Right hindlimb (tissue), 1 donor: ENCODE measurements at regions not wholly inside any gene's neighbourhood (a gene's known extent, or its start where the extent isn't known, plus 50 kb on each side); places are given as distances from the start of the nearest gene placed in this dataset.
"Not testable (repeated sequence)": the region's sequence is repeated elsewhere in the genome, so short reads cannot be mapped to it uniquely, and the experiment has no call there.

Source experiments
- DNase-seq: peaks from one replicate; pipeline ENCODE4 v3.0.0-alpha.2; 2018

- DNase-seq, result not testable (repeated sequence)
Measured at GRCh38 chr21:5105939-5106708, 5415.3 kb upstream of the TPTE start.

GRCh38 chr21:5106767-5107464 lies 5414.5 kb upstream of the TPTE start:
- DNase-seq, result not testable (repeated sequence)

- DNase-seq, result not testable (repeated sequence)
Measured at GRCh38 chr21:5107637-5108036, 5413.7 kb upstream of the TPTE start.

- DNase-seq, result not testable (repeated sequence)
Measured at GRCh38 chr21:5108048-5108775, 5413.2 kb upstream of the TPTE start.

GRCh38 chr21:5111197-5111596 lies 5410.2 kb upstream of the TPTE start:
- not testable (repeated sequence) for DNase-seq

GRCh38 chr21:5113092-5113491 lies 5408.3 kb upstream of the TPTE start:
- DNase-seq, result not testable (repeated sequence)

GRCh38 chr21:5114468-5114867 lies 5406.9 kb upstream of the TPTE start:
- not testable (repeated sequence) for DNase-seq

GRCh38 chr21:5114893-5115645 lies 5406.3 kb upstream of the TPTE start:
- DNase-seq, result not testable (repeated sequence)

GRCh38 chr21:5115646-5116343 lies 5405.6 kb upstream of the TPTE start:
- DNase-seq, result not testable (repeated sequence)

- DNase-seq, result not testable (repeated sequence)
Measured at GRCh38 chr21:5116344-5117123, 5404.8 kb upstream of the TPTE start.

- not testable (repeated sequence) for DNase-seq
Measured at GRCh38 chr21:5117135-5117534, 5404.2 kb upstream of the TPTE start.

GRCh38 chr21:5117666-5118295 lies 5403.6 kb upstream of the TPTE start:
- DNase-seq, result not testable (repeated sequence)

- DNase-seq, result not testable (repeated sequence)
Measured at GRCh38 chr21:5118296-5118679, 5403.1 kb upstream of the TPTE start.

- DNase-seq, result peak; percentile 12
Measured at GRCh38 chr21:5119179-5119578, 5402.2 kb upstream of the TPTE start.

- peak; percentile 19 for DNase-seq
Measured at GRCh38 chr21:5121399-5121798, 5400.0 kb upstream of the TPTE start.

- not testable (repeated sequence) for DNase-seq
Measured at GRCh38 chr21:5121849-5122248, 5399.5 kb upstream of the TPTE start.

GRCh38 chr21:5123655-5124054 lies 5397.7 kb upstream of the TPTE start:
- DNase-seq, result not testable (repeated sequence)

- DNase-seq, result peak; percentile 96
Measured at GRCh38 chr21:5128261-5128660, 5393.1 kb upstream of the TPTE start.

- DNase-seq, result not testable (repeated sequence)
Measured at GRCh38 chr21:5133824-5134223, 5387.6 kb upstream of the TPTE start.

- not testable (repeated sequence) for DNase-seq
Measured at GRCh38 chr21:5136406-5136805, 5385.0 kb upstream of the TPTE start.

- DNase-seq, result not testable (repeated sequence)
Measured at GRCh38 chr21:5137006-5137405, 5384.4 kb upstream of the TPTE start.
